ENCODE measurements at regions not wholly inside any gene's neighbourhood (a gene's known extent, or its start where the extent isn't known, plus 50 kb on each side); places are given as distances from the start of the nearest gene placed in this dataset.
"Not testable (repeated sequence)": the region's sequence is repeated elsewhere in the genome, so short reads cannot be mapped to it uniquely, and the experiment has no call there.

- no peaks in the 10 kb centered on the region for H3K36me3 ChIP-seq (ENCODE audit: insufficient read depth)
- no peak for TF ChIP-seq CTCF (conservative IDR thresholded peaks at IDR 0.05; ENCODE audit: low read depth, low read length)
- no peaks in the 10 kb centered on the region for H3K79me2 ChIP-seq (ENCODE audit: insufficient read depth, low read depth)
- peaks cover 10% of the 10 kb centered on the region for H3K4me1 ChIP-seq (ENCODE audit: low read depth, poor library complexity, severe bottlenecking)
- no peak overlapping the region for H3K27ac ChIP-seq
- H3K4me2 ChIP-seq = no peak overlapping the region
- no peak overlapping the region for H2AFZ ChIP-seq (ENCODE audit: low read depth)
- no peak overlapping the region for H3K4me3 ChIP-seq (IDR thresholded peaks at IDR 0.05; ENCODE audit: insufficient read depth, low read depth, low read length)
- H3K9ac ChIP-seq = no peak overlapping the region
- H3K27me3 ChIP-seq (ENCODE audit: insufficient read depth, low read depth) = no peaks in the 10 kb centered on the region
- no peaks in the 10 kb centered on the region for H4K20me1 ChIP-seq (ENCODE audit: insufficient read depth)
These were observed 143.9 kb downstream of the OR4M2 start for GRCh38 chr15:22224241-22224671.

GRCh38 chr15:22224961-22225360 is 144.6 kb downstream of the OR4M2 start:
- not testable (repeated sequence) for H3K4me2 ChIP-seq; H3K79me2 ChIP-seq (ENCODE audit: insufficient read depth, low read depth); H3K36me3 ChIP-seq (ENCODE audit: insufficient read depth); H3K9ac ChIP-seq; H3K27me3 ChIP-seq (ENCODE audit: insufficient read depth, low read depth); H3K4me3 ChIP-seq (IDR thresholded peaks at IDR 0.05; ENCODE audit: insufficient read depth, low read depth, low read length); H2AFZ ChIP-seq (ENCODE audit: low read depth); H4K20me1 ChIP-seq (ENCODE audit: insufficient read depth); H3K27ac ChIP-seq
- peaks cover 10% of the 10 kb centered on the region for H3K4me1 ChIP-seq (ENCODE audit: low read depth, poor library complexity, severe bottlenecking)

GRCh38 chr15:22226034-22226790 is 145.9 kb downstream of the OR4M2 start:
- H3K4me2 ChIP-seq = no peak overlapping the region
- no peaks in the 10 kb centered on the region for H3K79me2 ChIP-seq (ENCODE audit: insufficient read depth, low read depth)
- no peaks in the 10 kb centered on the region for H3K36me3 ChIP-seq (ENCODE audit: insufficient read depth)
- TF ChIP-seq CTCF (conservative IDR thresholded peaks at IDR 0.05; ENCODE audit: low read depth, low read length) = no peak
- H2AFZ ChIP-seq (ENCODE audit: low read depth) = no peak overlapping the region
- H3K4me1 ChIP-seq (ENCODE audit: low read depth, poor library complexity, severe bottlenecking) = peaks cover 7% of the 10 kb centered on the region
- H3K4me3 ChIP-seq (IDR thresholded peaks at IDR 0.05; ENCODE audit: insufficient read depth, low read depth, low read length) = no peak overlapping the region
- no peaks in the 10 kb centered on the region for H3K27me3 ChIP-seq (ENCODE audit: insufficient read depth, low read depth)
- H3K9ac ChIP-seq = no peak overlapping the region
- H4K20me1 ChIP-seq (ENCODE audit: insufficient read depth) = no peaks in the 10 kb centered on the region
- no peak overlapping the region for H3K27ac ChIP-seq

GRCh38 chr15:22227411-22228100 is 147.2 kb downstream of the OR4M2 start:
- no peak for TF ChIP-seq CTCF (conservative IDR thresholded peaks at IDR 0.05; ENCODE audit: low read depth, low read length)
- Histone ChIP-seq H3K4me2 (no peak overlapping the region), H4K20me1 (ENCODE audit: insufficient read depth) (no peaks in the 10 kb centered on the region), H3K4me1 (ENCODE audit: low read depth, poor library complexity, severe bottlenecking) (no peaks in the 10 kb centered on the region), H2AFZ (ENCODE audit: low read depth) (no peak overlapping the region), H3K27me3 (ENCODE audit: insufficient read depth, low read depth) (no peaks in the 10 kb centered on the region), H3K4me3 (IDR thresholded peaks at IDR 0.05; ENCODE audit: insufficient read depth, low read depth, low read length) (no peak overlapping the region), H3K27ac (no peak overlapping the region), H3K36me3 (ENCODE audit: insufficient read depth) (no peaks in the 10 kb centered on the region), H3K9ac (no peak overlapping the region), H3K79me2 (ENCODE audit: insufficient read depth, low read depth) (no peaks in the 10 kb centered on the region)

Measured in KMS-11 (cell line).